Dermis blood vessel endothelial cell (primary cell): ENCODE measurements at regions not wholly inside any gene's neighbourhood (a gene's known extent, or its start where the extent isn't known, plus 50 kb on each side); places are given as distances from the start of the nearest gene placed in this dataset.
"Not testable (repeated sequence)": the region's sequence is repeated elsewhere in the genome, so short reads cannot be mapped to it uniquely, and the experiment has no call there.

Experiments
- DNase-seq: peaks from one replicate; pipeline ENCODE4 v3.0.0; 2010

- no peak for DNase-seq
These were observed 1193.0 kb upstream of the CELF2 start for GRCh38 chr10:9824631-9825071.

- DNase-seq, result no peak
These were observed 1192.1 kb upstream of the CELF2 start for GRCh38 chr10:9825491-9826018.

GRCh38 chr10:9828110-9828509 lies 1189.6 kb upstream of the CELF2 start:
- DNase-seq, result no peak

GRCh38 chr10:9833942-9834341 lies 1183.7 kb upstream of the CELF2 start:
- DNase-seq, result no peak

GRCh38 chr10:9834434-9834833 lies 1183.2 kb upstream of the CELF2 start:
- DNase-seq, result no peak

GRCh38 chr10:9845075-9845474 lies 1172.6 kb upstream of the CELF2 start:
- DNase-seq, result no peak

- no peak for DNase-seq
These were observed 1169.4 kb upstream of the CELF2 start for GRCh38 chr10:9848278-9848677.

GRCh38 chr10:9848981-9849380 lies 1168.7 kb upstream of the CELF2 start:
- no peak for DNase-seq

GRCh38 chr10:9850415-9850814 lies 1167.3 kb upstream of the CELF2 start:
- no peak for DNase-seq

GRCh38 chr10:9851808-9852207 lies 1165.9 kb upstream of the CELF2 start:
- no peak for DNase-seq

GRCh38 chr10:9853405-9854355 lies 1164.0 kb upstream of the CELF2 start:
- no peak for DNase-seq

- not testable (repeated sequence) for DNase-seq
These were observed 1162.2 kb upstream of the CELF2 start for GRCh38 chr10:9855451-9855850.

GRCh38 chr10:9858816-9859215 lies 1158.9 kb upstream of the CELF2 start:
- DNase-seq, result no peak

- DNase-seq, result no peak
These were observed 1157.6 kb upstream of the CELF2 start for GRCh38 chr10:9860045-9860444.

- no peak for DNase-seq
These were observed 1154.0 kb upstream of the CELF2 start for GRCh38 chr10:9863559-9864121.

GRCh38 chr10:9868499-9868898 lies 1149.2 kb upstream of the CELF2 start:
- no peak for DNase-seq

GRCh38 chr10:9869205-9869604 lies 1148.5 kb upstream of the CELF2 start:
- DNase-seq, result no peak

- DNase-seq, result no peak
These were observed 1148.0 kb upstream of the CELF2 start for GRCh38 chr10:9869606-9870176.

GRCh38 chr10:9875353-9875752 lies 1142.3 kb upstream of the CELF2 start:
- DNase-seq, result no peak

- no peak for DNase-seq
These were observed 1139.7 kb upstream of the CELF2 start for GRCh38 chr10:9877978-9878377.

GRCh38 chr10:9878383-9878782 lies 1139.3 kb upstream of the CELF2 start:
- no peak for DNase-seq

GRCh38 chr10:9885761-9886160 lies 1131.9 kb upstream of the CELF2 start:
- DNase-seq, result no peak

GRCh38 chr10:9886772-9887171 lies 1130.9 kb upstream of the CELF2 start:
- no peak for DNase-seq

GRCh38 chr10:9895453-9895852 lies 1122.2 kb upstream of the CELF2 start:
- DNase-seq, result no peak
